ENCODE measurements at regions not wholly inside any gene's neighbourhood (a gene's known extent, or its start where the extent isn't known, plus 50 kb on each side); places are given as distances from the start of the nearest gene placed in this dataset.
"Not testable (repeated sequence)": the region's sequence is repeated elsewhere in the genome, so short reads cannot be mapped to it uniquely, and the experiment has no call there.

DNA sequence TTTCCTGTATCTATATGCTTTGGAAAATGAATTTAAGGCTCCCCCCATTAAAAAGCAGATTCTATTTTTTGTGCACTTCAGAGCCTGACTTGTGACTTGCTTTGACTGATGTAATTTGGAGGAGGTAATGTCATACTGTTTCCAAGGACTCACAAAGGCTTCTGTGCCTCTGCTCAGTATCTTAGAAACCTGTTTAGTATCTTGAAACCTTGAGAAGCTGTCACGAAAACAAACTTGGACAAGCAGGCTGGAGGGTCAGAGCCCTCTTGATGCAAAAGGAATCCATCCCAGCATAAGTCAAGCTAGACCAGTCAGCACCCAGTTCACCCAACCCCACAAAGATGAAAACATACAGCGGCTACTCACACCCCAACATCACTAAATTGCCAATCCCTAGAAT is 560.0 kb upstream of the PCDH7 start:
- DNase-seq: no peak

GRCh38 chr4:30172416-30172815 is 547.8 kb upstream of the PCDH7 start:
- DNase-seq: no peak

- DNase-seq: no peak
Measured at GRCh38 chr4:30181512-30181911, 538.7 kb upstream of the PCDH7 start.

DNA sequence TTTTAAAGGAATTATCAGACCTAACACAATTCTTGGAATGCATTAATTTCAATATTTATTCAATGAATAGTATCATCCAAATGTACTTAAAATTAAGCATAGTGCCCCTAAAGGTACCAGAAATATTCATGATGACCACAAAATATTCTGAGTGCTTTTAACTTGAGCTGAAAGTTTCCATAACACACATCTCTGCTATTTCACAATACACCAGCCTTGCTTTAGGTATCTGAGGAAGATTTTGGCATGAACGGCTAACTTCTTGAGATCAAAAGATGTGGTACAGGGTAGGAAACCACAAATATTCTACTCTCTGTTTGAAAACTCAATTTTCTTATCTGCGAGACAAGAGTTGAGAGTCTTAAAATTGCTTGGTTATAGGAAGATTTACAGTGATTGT is 538.3 kb upstream of the PCDH7 start:
- DNase-seq: no peak

DNA sequence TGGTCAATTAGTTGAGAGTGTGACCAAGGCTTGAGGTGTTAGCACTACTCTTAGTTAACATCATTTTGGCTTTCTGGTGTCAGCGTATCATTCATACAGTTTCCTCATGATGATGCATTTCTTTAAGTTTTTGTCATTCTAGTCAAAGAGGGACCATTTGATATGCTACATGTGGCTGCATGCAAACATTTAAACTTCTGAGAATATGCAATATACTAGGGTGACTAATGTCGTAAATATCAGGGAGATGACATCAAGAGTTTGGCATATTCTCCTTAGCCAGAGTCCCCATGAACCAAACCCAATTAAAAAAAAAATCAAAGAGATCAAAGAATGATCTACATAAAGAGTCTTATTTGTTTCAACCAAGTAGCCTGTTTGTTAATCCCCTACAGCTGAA is 537.4 kb upstream of the PCDH7 start:
- no peak for DNase-seq

DNA sequence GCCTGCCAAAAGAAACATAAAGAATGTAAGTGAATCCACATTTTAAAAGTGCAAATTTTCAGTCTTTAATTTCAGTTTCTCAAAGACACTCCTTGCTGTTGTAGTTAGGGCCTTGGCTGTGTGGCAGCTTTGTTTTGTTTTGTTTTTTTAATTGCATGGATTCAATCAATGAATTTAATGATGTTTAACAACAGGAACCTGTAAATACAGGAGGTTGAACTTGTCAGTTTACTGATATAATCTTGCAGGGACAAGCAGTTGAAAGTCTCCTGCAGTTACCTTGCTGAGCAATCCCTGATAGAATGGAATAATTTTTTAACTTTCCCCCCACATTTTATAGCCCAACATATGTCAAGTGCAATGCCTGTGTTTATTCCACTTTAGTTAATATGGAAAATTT is 528.3 kb upstream of the PCDH7 start:
- DNase-seq: no peak

GRCh38 chr4:30207389-30207788 is 512.8 kb upstream of the PCDH7 start:
- DNase-seq: no peak

DNA sequence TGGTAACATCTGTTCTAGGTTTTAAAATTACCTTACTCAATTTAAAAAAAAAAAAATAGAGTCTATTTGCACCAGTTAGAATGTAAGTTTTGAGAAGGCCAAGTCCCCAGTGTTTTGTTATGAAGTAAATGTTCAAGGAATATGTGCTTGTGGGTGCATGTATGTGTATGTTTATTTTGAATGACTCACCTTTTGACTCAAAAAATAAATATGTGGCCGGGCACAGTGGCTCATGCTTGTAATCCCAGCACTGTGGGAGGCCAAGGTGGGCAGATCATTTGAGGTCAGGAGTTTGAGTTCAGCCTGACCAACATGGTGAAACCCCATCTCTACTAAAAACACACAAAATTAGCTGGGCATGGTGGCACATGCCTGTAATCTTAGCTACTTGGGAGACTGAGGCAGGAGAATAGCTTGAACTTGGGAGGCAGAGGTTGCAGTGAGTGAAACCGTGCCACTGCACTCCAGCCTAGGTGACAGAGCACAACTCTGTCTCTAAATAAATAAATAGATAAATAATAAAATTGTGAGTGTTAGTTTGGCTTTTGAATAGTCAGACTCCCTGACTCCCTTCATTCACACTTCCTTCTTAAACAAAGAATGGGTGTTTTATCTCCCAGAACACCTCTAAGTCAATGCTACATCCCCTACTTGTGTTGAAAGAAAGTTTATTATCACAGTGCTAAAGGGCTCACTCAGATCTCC is 511.3 kb upstream of the PCDH7 start:
- DNase-seq: no peak

GRCh38 chr4:30215973-30216372 is 504.2 kb upstream of the PCDH7 start:
- DNase-seq: not testable (repeated sequence)

- DNase-seq: no peak
Measured at GRCh38 chr4:30245140-30245539, 475.0 kb upstream of the PCDH7 start.

GRCh38 chr4:30256116-30256832 is 463.9 kb upstream of the PCDH7 start:
- peak; percentile 62 to 80 for DNase-seq

GRCh38 chr4:30258949-30259348 is 461.2 kb upstream of the PCDH7 start:
- no peak for DNase-seq

GRCh38 chr4:30262379-30262778 is 457.8 kb upstream of the PCDH7 start:
- no peak for DNase-seq

DNA sequence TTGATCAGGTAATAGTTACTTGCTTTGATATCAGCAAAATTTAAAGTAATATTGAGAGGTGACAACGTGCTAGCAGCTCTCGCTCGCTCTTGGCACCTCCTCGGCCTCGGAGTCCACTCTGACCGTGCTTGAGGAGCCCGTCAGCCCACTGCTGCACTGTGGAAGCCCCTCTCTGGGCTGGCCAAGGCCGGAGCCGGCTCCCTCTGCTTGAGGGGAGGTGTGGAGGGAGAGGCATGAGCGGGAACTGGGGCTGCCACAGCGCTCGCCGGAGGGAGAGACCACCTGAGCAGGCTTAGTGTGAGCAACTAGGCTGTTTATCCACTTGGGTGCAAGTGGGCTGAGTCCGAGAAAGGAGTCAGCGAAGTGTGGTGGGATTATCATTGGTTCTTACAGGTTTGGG is 455.7 kb upstream of the PCDH7 start:
- DNase-seq: no peak

GRCh38 chr4:30265716-30266115 is 454.5 kb upstream of the PCDH7 start:
- no peak for DNase-seq

DNA sequence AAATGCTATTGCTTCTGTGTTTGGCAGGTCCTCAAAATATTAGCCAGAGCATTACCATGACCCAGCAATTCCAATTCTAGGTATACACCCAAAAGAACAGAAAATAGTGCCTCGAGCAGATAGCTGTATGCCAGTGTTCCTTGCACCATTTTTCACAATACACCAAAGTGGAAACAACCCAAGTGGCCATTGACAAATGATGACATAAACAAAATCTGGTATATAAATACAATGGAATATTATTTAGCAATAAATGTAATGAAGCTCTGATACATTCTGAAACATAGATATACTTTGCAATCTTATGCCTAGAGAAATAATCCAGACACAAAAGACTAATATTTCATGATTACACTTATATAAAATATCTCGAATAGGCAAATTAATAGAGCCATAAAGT is 451.8 kb upstream of the PCDH7 start:
- DNase-seq: no peak

- DNase-seq: no peak
Measured at GRCh38 chr4:30269850-30270249, 450.3 kb upstream of the PCDH7 start.

- no peak for DNase-seq
Measured at GRCh38 chr4:30281986-30282385, 438.2 kb upstream of the PCDH7 start.

- DNase-seq: no peak
Measured at GRCh38 chr4:30283336-30283735, 436.8 kb upstream of the PCDH7 start.

GRCh38 chr4:30294295-30294694 is 425.9 kb upstream of the PCDH7 start:
- DNase-seq: no peak

DNA sequence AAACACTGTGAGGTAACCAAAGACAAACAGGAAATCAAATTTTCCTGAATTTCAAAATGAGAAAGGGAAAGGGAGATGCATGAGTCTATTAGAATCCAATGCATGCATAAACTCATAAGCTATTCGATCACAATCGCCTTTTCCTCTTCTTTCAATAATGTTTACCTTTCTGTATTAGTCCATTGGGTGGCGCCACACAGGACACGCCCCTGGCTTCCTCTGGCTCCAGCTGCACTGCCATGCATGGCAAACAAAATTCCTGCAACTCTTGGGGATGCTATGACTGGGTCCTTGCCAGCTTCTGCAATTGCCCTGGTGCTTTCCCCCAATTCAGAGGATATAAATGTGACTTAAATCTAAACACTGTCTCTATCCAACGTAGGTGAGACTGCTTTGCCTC is 424.5 kb upstream of the PCDH7 start:
- no peak for DNase-seq

- DNase-seq: no peak
Measured at GRCh38 chr4:30314001-30314400, 406.2 kb upstream of the PCDH7 start.

DNA sequence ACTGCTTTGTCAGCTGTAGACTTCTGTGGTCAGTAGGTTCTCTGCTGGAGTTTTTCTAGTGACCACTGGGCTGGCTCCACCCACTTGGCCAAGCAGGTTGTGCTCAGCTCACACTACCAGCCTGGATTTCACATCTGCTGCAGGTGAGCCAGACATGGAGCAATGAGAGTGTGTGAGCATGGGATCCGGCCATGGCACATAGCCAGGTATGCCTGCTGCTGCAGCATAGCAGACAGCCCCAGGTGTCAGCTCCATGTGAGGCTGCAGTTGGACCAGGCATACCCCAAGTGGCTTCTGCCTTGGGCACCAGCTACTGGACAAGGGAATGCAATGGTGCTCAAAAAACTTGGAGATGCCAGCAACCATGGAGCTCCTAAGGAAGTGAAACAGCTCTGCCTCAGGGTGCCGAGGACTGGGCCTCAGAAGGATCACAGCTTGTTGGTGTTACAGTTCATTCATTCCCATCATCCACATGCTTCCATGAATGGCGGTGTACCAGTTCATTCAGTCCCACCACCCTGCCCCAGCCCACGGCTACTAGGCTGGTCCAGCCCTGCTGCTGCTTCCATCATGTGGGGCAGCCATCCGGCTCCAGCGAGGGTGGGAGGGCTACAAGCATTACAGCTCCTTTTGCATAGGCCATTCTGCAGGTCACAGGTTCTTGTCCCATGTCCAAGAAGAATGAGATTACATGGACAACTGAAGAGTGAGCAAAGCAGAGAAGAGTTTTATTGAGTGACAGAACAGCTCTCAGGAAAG is 389.1 kb upstream of the PCDH7 start:
- no peak for DNase-seq

GRCh38 chr4:30341731-30342130 is 378.4 kb upstream of the PCDH7 start:
- DNase-seq: no peak

Measured in NCI-H2081 (cell line).